Upper lobe of left lung (tissue), 6 donors: ENCODE measurements at regions not wholly inside any gene's neighbourhood (a gene's known extent, or its start where the extent isn't known, plus 50 kb on each side); places are given as distances from the start of the nearest gene placed in this dataset.

ENCODE experiments used
- ATAC-seq, 2 donors: fragments of 200-7000 bp; cut with Tn5 transposase; one replicate each; pipeline ENCODE4 v1.9.1; 2022; ENCODE audit warnings: mild to moderate bottlenecking in 2 of 2, moderate library complexity in 2 of 2; ENCODE audit not compliant: low FRiP score in 2 of 2
- DNase-seq, 2 donors: peaks; one replicate each; pipeline ENCODE4 v3.0.0-alpha.2; 2019 to 2020
- H3K27ac ChIP-seq, 4 donors: fragments of 200-600 bp; sonication (generic); one replicate each; pipeline ENCODE4 v1.5.1; 2016 to 2019
- H3K27me3 ChIP-seq, 4 donors: fragments of 200-600 bp; sonication (generic); one replicate each; pipeline ENCODE4 v1.5.1; 2017 to 2019
- H3K36me3 ChIP-seq, 4 donors: fragments of 200-600 bp; sonication (generic); one replicate each; pipeline ENCODE4 v1.5.1; 2016 to 2019
- H3K4me1 ChIP-seq, 4 donors: fragments of 200-600 bp; sonication (generic); one replicate each; pipeline ENCODE4 v1.5.1; 2018 to 2019
- H3K4me3 ChIP-seq, 4 donors: fragments of 200-600 bp; sonication (generic); one replicate each; pipeline ENCODE4 v1.5.1; 2017 to 2019; ENCODE audit warnings: mild to moderate bottlenecking in 2 of 4, moderate library complexity in 1 of 4
- H3K9me3 ChIP-seq, 4 donors: fragments of 200-600 bp; sonication (generic); one replicate each; pipeline ENCODE4 v1.5.1; 2018 to 2019
- EP300 ChIP-seq, 4 donors: sonication (generic); formaldehyde crosslinking; IDR thresholded peaks; one replicate each; pipeline ENCODE4 v1.5.1; 2017; ENCODE audit warnings: antibody characterized with exemption in 4 of 4, control low read depth in 2 of 4
- POLR2A ChIP-seq, 4 donors: fragments of 450-650 bp; IDR thresholded peaks; one replicate each; pipeline ENCODE4 v1.5.1; 2016 to 2017; ENCODE audit warnings: antibody characterized with exemption in 4 of 4, mild to moderate bottlenecking in 2 of 4
- POLR2AphosphoS5 ChIP-seq, 2 donors: sonication (generic); formaldehyde crosslinking; IDR thresholded peaks; one replicate each; pipeline ENCODE4 v1.5.1; 2017; ENCODE audit warnings: antibody characterized with exemption in 2 of 2
- WGBS, 2 donors: methylation state at CpG; one replicate each; pipeline ENCODE4 v1.1.5; 2017 to 2018; 5-methylcytosine and 5-hydroxymethylcytosine counted together
- TF ChIP-seq, protein P1 (sequence below), 6 experiments: fragments of 450-650 bp in 4 of 6; fragments of 200-600 bp in 2 of 6; sonication (generic) in 2 of 6; IDR thresholded peaks; one replicate each; pipeline ENCODE4 v1.5.1; 2016 to 2019; ENCODE audit warnings: antibody characterized with exemption in 6 of 6
- donor health status: DM: no; HTN: no; CAD: no; lungs with moderate emphysema.
- donor health status: DM: no; HTN: yes; CAD: no; lungs with severe emphysema.

DNA sequence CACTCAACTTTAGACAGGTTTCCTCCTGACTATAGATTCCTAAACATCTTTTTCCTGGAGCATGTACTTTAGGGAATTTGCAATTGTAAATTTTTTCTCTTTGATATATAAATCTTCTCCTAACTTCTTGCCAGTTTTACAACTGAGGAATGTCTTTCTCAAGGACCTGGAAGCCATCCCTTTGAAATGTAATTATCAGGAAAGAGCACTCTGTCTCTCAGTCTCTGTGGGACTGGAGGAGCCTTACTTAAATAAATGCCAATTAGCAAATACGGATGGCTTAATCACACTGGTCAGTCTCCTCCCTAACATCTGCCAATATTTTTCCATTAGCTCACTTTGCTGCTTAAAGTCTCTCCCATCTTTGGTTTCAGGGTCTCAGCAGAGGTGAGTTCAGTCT, 344.3 kb upstream of the ARRDC3 start:
- ATAC-seq: no peak
- H3K9me3 ChIP-seq: no peaks in the 10 kb centered on the region
- no peaks in the 10 kb centered on the region for H3K27me3 ChIP-seq
- H3K27ac ChIP-seq: no peak overlapping the region
- 24 to 32% methylated on average over 1 of the region's 1 CpG for WGBS, 2 donors
- no peak for TF ChIP-seq POLR2AphosphoS5 (IDR thresholded peaks at IDR 0.05)
- TF ChIP-seq, protein P1, sequence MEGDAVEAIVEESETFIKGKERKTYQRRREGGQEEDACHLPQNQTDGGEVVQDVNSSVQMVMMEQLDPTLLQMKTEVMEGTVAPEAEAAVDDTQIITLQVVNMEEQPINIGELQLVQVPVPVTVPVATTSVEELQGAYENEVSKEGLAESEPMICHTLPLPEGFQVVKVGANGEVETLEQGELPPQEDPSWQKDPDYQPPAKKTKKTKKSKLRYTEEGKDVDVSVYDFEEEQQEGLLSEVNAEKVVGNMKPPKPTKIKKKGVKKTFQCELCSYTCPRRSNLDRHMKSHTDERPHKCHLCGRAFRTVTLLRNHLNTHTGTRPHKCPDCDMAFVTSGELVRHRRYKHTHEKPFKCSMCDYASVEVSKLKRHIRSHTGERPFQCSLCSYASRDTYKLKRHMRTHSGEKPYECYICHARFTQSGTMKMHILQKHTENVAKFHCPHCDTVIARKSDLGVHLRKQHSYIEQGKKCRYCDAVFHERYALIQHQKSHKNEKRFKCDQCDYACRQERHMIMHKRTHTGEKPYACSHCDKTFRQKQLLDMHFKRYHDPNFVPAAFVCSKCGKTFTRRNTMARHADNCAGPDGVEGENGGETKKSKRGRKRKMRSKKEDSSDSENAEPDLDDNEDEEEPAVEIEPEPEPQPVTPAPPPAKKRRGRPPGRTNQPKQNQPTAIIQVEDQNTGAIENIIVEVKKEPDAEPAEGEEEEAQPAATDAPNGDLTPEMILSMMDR (IDR thresholded peaks at IDR 0.05): no peak
- no peak for TF ChIP-seq POLR2A (IDR thresholded peaks at IDR 0.05)
- TF ChIP-seq EP300 (IDR thresholded peaks at IDR 0.05): no peak
- no peaks in the 10 kb centered on the region for H3K36me3 ChIP-seq
- no peaks in the 10 kb centered on the region for H3K4me1 ChIP-seq
- no peak for DNase-seq
- H3K4me3 ChIP-seq: no peak overlapping the region

DNA sequence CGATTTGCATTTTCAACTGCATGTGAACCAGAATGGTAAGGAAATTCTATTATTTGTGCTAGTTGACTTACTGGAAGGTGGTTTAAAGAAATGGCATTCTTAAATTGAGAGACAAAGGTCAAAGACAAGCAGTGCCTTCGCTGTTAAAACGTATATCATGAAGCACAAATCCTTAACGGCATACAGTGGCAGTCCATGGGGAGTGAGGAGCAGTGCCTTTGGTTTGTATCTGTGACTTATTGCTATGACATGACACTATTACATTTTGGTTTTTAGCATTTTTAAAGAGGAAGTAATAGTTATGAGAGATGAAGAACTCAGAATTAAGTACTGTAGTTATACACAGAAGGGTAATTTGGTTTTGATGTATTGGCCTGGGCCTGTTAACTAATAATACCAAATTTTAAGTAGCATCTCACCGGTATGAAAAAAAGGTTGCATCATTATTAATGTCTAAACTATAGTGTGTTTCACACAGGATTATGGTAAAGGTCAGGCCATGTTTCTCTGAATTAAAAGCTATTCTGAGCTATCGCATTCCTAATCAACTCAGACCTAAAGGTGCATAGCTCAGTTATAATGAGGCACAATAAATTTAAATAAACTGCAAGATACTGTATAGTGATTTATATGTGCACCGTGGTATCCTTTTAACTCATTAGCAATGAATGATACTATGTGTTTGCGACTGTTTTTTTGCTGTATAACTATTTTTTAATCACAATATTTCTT, 339.8 kb upstream of the ARRDC3 start:
- H3K4me1 ChIP-seq: no peaks in the 10 kb centered on the region
- TF ChIP-seq, protein P1 (IDR thresholded peaks at IDR 0.05): no peak
- TF ChIP-seq POLR2A (IDR thresholded peaks at IDR 0.05): no peak
- TF ChIP-seq EP300 (IDR thresholded peaks at IDR 0.05): no peak
- TF ChIP-seq POLR2AphosphoS5 (IDR thresholded peaks at IDR 0.05): no peak
- H3K9me3 ChIP-seq: no peaks in the 10 kb centered on the region
- WGBS, 2 donors: 87 to 89% methylated on average over 8 of the region's 8 CpGs
- DNase-seq (no peak), ATAC-seq (no peak)
- no peak overlapping the region for H3K4me3 ChIP-seq
- no peaks in the 10 kb centered on the region for H3K27me3 ChIP-seq
- H3K27ac ChIP-seq: no peak overlapping the region
- no peaks in the 10 kb centered on the region for H3K36me3 ChIP-seq

DNA sequence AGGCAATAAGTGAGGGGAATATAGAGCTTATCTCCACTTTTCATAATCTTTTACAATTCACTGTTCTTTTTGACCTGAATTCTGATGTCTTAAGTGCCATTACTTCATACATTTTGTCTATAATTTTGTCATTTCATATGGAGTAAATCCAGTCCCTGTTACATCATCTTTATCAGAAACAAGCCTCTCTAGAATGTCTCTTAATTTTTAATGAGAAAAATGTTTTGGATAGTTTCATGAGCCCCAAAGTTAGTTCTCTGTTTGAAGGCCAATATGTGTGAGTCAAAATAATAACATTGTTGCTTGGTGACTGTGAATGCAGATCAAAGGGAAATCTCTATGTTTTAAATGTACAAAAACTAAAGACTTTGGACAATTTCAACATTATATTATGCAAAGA, 329.6 kb upstream of the ARRDC3 start:
- Histone ChIP-seq H3K4me3 (no peak overlapping the region), H3K36me3 (no peaks in the 10 kb centered on the region), H3K27me3 (no peaks in the 10 kb centered on the region), H3K4me1 (no peaks in the 10 kb centered on the region), H3K9me3 (no peaks in the 10 kb centered on the region), H3K27ac (no peak overlapping the region)
- ATAC-seq: no peak
- TF ChIP-seq EP300 (IDR thresholded peaks at IDR 0.05) (no peak), POLR2AphosphoS5 (IDR thresholded peaks at IDR 0.05) (no peak), POLR2A (IDR thresholded peaks at IDR 0.05) (no peak)
- TF ChIP-seq, protein P1 (IDR thresholded peaks at IDR 0.05): no peak
- no peak for DNase-seq

DNA sequence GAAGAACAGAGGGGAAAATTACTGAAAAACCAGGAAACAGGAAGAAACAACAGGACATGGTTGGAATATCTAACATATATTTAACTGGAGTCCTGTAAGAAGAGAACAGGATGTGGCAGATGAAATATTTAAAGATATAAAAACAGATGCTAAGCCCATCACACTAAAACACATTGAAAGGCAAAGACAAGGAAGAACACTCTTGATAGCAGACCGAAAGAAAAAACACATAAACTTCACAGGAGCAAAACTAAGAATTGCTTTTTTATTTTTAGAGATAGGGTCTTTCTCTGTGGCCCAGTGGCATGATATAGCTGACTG, 324.4 kb upstream of the ARRDC3 start:
- no peak for TF ChIP-seq POLR2AphosphoS5 (IDR thresholded peaks at IDR 0.05)
- no peak for TF ChIP-seq EP300 (IDR thresholded peaks at IDR 0.05)
- TF ChIP-seq, protein P1 (IDR thresholded peaks at IDR 0.05): no peak
- TF ChIP-seq POLR2A (IDR thresholded peaks at IDR 0.05): no peak
- Histone ChIP-seq H3K36me3 (no peaks in the 10 kb centered on the region), H3K4me3 (no peak overlapping the region), H3K4me1 (no peaks in the 10 kb centered on the region), H3K27ac (no peak overlapping the region), H3K9me3 (no peaks in the 10 kb centered on the region), H3K27me3 (no peaks in the 10 kb centered on the region)
- no peak for DNase-seq
- WGBS, 2 donors: 68 to 70% methylated on average over 1 of the region's 1 CpG
- ATAC-seq: no peak

DNA sequence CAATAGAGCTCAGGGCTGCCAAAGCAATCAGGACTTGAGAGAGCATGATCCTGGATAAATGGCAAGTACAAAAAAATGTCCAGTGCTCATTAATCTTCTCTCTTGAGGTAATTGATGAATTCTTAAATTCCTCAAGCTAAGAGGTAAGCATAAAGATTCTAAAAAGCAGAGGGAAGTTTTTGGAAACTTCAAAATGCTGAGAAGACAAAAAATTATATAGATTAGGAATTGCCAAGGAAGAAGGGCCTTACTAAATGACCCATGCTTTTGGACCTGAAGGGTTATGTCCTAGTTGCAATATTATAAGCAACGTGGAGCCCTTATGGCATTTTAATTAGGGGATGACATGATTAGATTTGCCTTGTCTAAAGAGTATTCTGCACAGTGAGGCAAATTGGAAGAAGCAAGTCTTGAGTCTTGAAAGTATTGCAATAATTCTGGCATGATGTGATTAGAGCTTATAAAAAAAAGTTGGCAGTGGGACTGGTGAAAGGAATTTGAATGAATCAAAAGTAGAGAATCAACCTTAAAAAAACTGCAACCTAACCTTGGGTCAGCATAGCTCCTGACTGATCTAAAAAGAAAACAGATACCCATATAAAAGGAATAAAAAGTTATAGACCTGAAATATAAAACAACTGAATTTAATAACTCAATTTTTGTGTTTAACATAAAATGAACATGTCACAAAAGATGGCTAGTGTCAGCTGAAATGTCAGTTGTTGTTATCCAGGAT, 323.8 kb upstream of the ARRDC3 start:
- DNase-seq (no peak), ATAC-seq (no peak)
- Histone ChIP-seq H3K36me3 (no peaks in the 10 kb centered on the region), H3K27ac (no peak overlapping the region), H3K4me3 (no peak overlapping the region), H3K4me1 (no peaks in the 10 kb centered on the region), H3K27me3 (no peaks in the 10 kb centered on the region), H3K9me3 (no peaks in the 10 kb centered on the region)
- 45 to 70% methylated on average over 1 of the region's 1 CpG for WGBS, 2 donors
- no peak for TF ChIP-seq EP300 (IDR thresholded peaks at IDR 0.05)
- TF ChIP-seq POLR2AphosphoS5 (IDR thresholded peaks at IDR 0.05): no peak
- TF ChIP-seq POLR2A (IDR thresholded peaks at IDR 0.05): no peak
- TF ChIP-seq, protein P1 (IDR thresholded peaks at IDR 0.05): no peak
